Psoas muscle (tissue), 7 donors: ENCODE measurements at regions not wholly inside any gene's neighbourhood (a gene's known extent, or its start where the extent isn't known, plus 50 kb on each side); places are given as distances from the start of the nearest gene placed in this dataset.

Experiments used
- ATAC-seq, 4 donors: fragments of 200-7000 bp; cut with Tn5 transposase; one replicate each; pipeline ENCODE4 v1.9.1; 2020; ENCODE audit warnings: moderate library complexity in 3 of 4, mild to moderate bottlenecking in 2 of 4
- DNase-seq, 2 donors: peaks; one replicate each; pipeline ENCODE4 v3.0.0-alpha.2; 2020
- H3K27ac ChIP-seq: fragments of 200-600 bp; one replicate; pipeline ENCODE4 v1.8.0; 2022
- H3K27me3 ChIP-seq, 3 donors: fragments of 200-600 bp in 1 of 3; one replicate each; pipeline versions ENCODE4 v1.6.1 to v1.8.0; 2013 to 2022; ENCODE audit warnings: low read length in 2 of 3, mild to moderate bottlenecking in 2 of 3, moderate library complexity in 1 of 3; ENCODE audit not compliant: insufficient read depth in 3 of 3
- H3K36me3 ChIP-seq, 2 donors: fragments of 200-600 bp in 1 of 2; one replicate each; pipeline versions ENCODE4 v1.6.1 to v1.8.0; 2013 to 2022; ENCODE audit warnings: low read depth in 1 of 2, mild to moderate bottlenecking in 1 of 2, moderate library complexity in 1 of 2; ENCODE audit not compliant: insufficient read depth in 1 of 2
- H3K4me1 ChIP-seq: fragments of 200-600 bp; one replicate; pipeline ENCODE4 v1.8.0; 2022
- H3K4me3 ChIP-seq: fragments of 200-600 bp; one replicate; pipeline ENCODE4 v1.8.0; 2022; ENCODE audit warnings: mild to moderate bottlenecking
- H3K9me3 ChIP-seq: fragments of 200-600 bp; one replicate; pipeline ENCODE4 v1.8.0; 2022
- CTCF ChIP-seq: fragments of 200-600 bp; IDR thresholded peaks from one replicate; pipeline ENCODE4 v1.8.0; 2022; ENCODE audit warnings: antibody characterized with exemption
- WGBS, 3 donors: extraction: QIAGEN DNeasy Blood & Tissue Kit; methylation state at CpG; one replicate each; pipeline versions ENCODE4 v1.1.6 to v1.1.7; 2013; 5-methylcytosine and 5-hydroxymethylcytosine counted together
- intact Hi-C, 2 donors: fragments of 100-400 bp; cut with DNase I; formaldehyde crosslinking; loops; one replicate each; pipeline versions ENCODE4 v1.11.0 to v1.14.2; 2022
- donor health status: healthy with polysubstance abuse.
- donor health status: DM: no; HTN: no; CAD: no; lungs with moderate emphysema.
- donor health status: Bipolar disorder and iron deficiency.
- donor health status: healthy.
- donor health status: DM: yes; HTN: yes; CAD: no.
- donor health status: DM: no; HTN: no; CAD: no.
- donor health status: DM: yes; HTN: yes; CAD: no.

GRCh38 chr19:56969156-56969555 is 128.6 kb upstream of the PEG3 start:
- Histone ChIP-seq H3K27me3 (no peaks in the 10 kb centered on the region), H3K4me1 (no peaks in the 10 kb centered on the region), H3K27ac (no peak overlapping the region)

GRCh38 chr19:56969759-56970178 is 129.2 kb upstream of the PEG3 start:
- H3K4me1 ChIP-seq, result no peaks in the 10 kb centered on the region
- ATAC-seq, result no peak
- no peak for DNase-seq
- H3K27me3 ChIP-seq, result no peaks in the 10 kb centered on the region
- no peaks in the 10 kb centered on the region for H3K9me3 ChIP-seq
- no peak overlapping the region for H3K27ac ChIP-seq
- TF ChIP-seq CTCF, result no peak
- intact Hi-C loops, result no loop called here
- no peak overlapping the region for H3K4me3 ChIP-seq
- no peaks in the 10 kb centered on the region for H3K36me3 ChIP-seq
- 8 to 11% (median 11%) methylated on average over 6 of the region's 6 CpGs for WGBS, 3 donors

More at GRCh38 chr19:56969156-56969555, 128.6 kb upstream of the PEG3 start:
- ATAC-seq (no peak), DNase-seq (no peak)
- Histone ChIP-seq H3K4me3 (no peak overlapping the region), H3K36me3 (no peaks in the 10 kb centered on the region), H3K9me3 (no peaks in the 10 kb centered on the region)
- no peak for TF ChIP-seq CTCF
- 49 to 54% (median 53%) methylated on average over 2 of the region's 2 CpGs for WGBS, 3 donors
- intact Hi-C loops, result no loop called here

GRCh38 chr19:56971230-56971629 is 130.7 kb upstream of the PEG3 start:
- no peak for TF ChIP-seq CTCF
- WGBS, 3 donors, result 61 to 65% (median 65%) methylated on average over 14 of the region's 14 CpGs
- no peaks in the 10 kb centered on the region for H3K9me3 ChIP-seq
- H3K4me3 ChIP-seq, result no peak overlapping the region
- no peak overlapping the region for H3K27ac ChIP-seq
- no peaks in the 10 kb centered on the region for H3K27me3 ChIP-seq
- ATAC-seq, result no peak
- intact Hi-C loops, result no loop called here
- H3K4me1 ChIP-seq, result no peaks in the 10 kb centered on the region
- no peaks in the 10 kb centered on the region for H3K36me3 ChIP-seq
- no peak for DNase-seq

- DNase-seq, result no peak
- no peaks in the 10 kb centered on the region for H3K9me3 ChIP-seq
- H3K4me1 ChIP-seq, result no peaks in the 10 kb centered on the region
- H3K27me3 ChIP-seq, result no peaks in the 10 kb centered on the region
- ATAC-seq, result no peak
- 71 to 78% (median 77%) methylated on average over 16 of the region's 16 CpGs for WGBS, 3 donors
- no peaks in the 10 kb centered on the region for H3K36me3 ChIP-seq
- no peak overlapping the region for H3K27ac ChIP-seq
- TF ChIP-seq CTCF, result no peak
- no peak overlapping the region for H3K4me3 ChIP-seq
- intact Hi-C loops, result no loop called here
Measured at GRCh38 chr19:56972291-56972841, 131.8 kb upstream of the PEG3 start.
